GM10266 (cell line): ENCODE measurements at regions not wholly inside any gene's neighbourhood (a gene's known extent, or its start where the extent isn't known, plus 50 kb on each side); places are given as distances from the start of the nearest gene placed in this dataset.

Experiments
- DNase-seq: peaks from one replicate; pipeline ENCODE4 v3.0.0; 2012; ENCODE audit errors: extremely low spot score
- TF ChIP-seq, protein P1 (sequence below): IDR thresholded peaks from 2 replicates; pipeline ENCODE4 v1.5.1; 2012; ENCODE audit warnings: mild to moderate bottlenecking, low read depth; ENCODE audit not compliant: control insufficient read depth, insufficient read depth; ENCODE audit errors: missing control alignments

DNA sequence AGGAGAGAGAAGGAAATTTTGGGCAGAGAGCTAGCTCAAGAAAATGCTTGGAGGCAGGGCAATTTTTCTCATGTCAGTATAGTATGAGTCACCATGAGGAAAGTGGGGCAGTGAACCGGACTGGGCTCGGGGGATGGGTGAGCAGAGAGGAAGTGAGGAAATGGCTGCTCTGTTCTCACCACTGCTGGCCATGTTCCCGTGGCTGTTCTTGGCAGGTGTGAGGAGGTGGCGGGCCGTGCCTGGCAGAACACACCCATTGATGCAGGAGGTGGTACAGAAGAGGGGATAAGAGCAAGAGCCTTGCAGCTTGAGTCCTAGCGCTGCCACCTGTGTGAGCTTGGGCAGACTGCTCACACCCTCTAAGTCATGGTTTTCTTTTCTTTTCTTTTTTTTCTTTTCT is 304.4 kb upstream of the LYZL1 start:
- TF ChIP-seq, protein P1, sequence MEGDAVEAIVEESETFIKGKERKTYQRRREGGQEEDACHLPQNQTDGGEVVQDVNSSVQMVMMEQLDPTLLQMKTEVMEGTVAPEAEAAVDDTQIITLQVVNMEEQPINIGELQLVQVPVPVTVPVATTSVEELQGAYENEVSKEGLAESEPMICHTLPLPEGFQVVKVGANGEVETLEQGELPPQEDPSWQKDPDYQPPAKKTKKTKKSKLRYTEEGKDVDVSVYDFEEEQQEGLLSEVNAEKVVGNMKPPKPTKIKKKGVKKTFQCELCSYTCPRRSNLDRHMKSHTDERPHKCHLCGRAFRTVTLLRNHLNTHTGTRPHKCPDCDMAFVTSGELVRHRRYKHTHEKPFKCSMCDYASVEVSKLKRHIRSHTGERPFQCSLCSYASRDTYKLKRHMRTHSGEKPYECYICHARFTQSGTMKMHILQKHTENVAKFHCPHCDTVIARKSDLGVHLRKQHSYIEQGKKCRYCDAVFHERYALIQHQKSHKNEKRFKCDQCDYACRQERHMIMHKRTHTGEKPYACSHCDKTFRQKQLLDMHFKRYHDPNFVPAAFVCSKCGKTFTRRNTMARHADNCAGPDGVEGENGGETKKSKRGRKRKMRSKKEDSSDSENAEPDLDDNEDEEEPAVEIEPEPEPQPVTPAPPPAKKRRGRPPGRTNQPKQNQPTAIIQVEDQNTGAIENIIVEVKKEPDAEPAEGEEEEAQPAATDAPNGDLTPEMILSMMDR: no peak
- DNase-seq: no peak

DNA sequence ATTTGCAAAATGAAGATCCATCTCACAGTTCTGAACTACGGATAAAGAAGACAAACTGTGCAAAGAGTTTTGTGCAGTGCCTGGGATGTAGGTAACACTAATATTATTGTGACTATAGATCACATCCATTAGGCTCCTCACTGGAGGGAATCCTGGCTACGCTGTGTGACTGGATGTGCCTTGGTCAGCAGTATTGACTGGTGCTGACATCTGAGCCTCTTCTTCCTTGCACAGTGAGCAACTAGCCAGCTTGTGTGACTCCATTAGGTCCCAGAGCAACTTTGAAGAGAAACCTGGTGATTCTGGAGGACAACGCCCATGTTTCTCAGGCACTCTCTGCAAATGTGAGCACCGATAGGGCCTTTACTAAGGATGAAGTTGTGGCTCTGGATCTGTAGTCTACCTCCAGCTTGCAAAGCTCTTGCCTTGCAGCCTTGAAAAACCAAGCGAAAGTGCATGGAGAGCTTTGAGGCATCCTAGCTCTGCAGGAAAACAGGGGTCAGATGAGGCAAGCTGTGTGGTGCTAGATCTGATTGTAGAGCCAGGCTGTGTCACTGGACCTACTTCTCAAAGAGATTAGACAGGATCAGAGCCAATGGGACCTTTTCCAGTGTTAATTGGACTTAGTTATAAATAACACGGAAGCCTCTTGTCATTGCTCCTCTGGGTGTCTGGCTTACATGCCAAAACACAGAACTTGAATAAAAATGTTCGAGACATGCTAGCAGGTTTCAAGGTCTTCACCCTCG is 303.6 kb upstream of the LYZL1 start:
- no peak for DNase-seq
- TF ChIP-seq, protein P1: no peak

DNA sequence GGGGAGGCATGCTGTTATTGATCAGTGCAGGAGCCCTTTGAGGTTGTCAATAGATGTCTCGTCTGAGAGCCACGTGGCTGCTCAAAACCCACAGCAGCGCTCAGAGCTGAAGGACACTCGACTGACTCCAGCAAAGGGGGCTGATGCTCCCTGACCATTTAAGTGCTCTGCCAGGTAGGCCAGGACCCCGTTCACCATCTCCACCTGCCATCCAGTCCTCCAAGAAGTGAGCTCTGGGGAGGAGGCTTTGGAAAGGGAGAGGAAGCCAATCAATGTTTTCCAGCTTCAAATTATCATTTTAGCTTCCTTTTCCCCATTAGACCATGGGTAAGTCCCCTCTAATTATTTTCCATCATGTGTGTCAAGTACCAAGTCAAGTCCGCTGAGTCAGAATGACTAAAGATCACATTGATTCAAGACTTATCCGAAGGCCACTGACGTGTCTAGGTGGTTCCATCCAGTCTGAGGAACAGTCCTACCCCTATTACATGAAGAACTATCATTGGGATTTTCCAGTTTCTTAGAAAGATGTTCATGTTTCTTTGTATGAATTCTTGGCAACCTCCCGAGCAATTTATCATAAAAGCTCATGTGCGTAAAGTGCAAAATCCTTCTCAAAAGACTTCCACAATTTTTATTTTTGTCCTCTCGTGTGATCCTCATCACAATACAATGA is 302.6 kb upstream of the LYZL1 start:
- TF ChIP-seq, protein P1: no peak
- no peak for DNase-seq

DNA sequence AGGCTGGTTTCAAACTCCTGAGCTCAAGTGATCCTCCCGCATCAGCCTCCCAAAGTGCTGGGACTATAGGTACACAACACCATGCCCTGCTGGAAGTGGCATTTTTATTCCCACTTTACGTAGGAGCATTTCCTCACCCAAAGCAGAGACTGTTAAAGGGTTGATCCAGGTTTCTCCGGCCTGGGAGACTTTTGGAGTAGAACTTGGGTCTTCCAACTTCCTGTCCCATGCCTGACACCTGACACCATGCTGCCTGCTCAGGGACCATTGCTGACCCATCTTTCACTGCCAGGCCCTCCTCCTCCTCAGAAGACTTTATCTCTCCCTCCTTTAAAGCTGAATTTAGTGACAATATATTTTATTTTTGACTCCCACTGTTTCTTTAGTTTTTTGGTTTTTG is 302.0 kb upstream of the LYZL1 start:
- no peak for DNase-seq
- TF ChIP-seq, protein P1: no peak

DNA sequence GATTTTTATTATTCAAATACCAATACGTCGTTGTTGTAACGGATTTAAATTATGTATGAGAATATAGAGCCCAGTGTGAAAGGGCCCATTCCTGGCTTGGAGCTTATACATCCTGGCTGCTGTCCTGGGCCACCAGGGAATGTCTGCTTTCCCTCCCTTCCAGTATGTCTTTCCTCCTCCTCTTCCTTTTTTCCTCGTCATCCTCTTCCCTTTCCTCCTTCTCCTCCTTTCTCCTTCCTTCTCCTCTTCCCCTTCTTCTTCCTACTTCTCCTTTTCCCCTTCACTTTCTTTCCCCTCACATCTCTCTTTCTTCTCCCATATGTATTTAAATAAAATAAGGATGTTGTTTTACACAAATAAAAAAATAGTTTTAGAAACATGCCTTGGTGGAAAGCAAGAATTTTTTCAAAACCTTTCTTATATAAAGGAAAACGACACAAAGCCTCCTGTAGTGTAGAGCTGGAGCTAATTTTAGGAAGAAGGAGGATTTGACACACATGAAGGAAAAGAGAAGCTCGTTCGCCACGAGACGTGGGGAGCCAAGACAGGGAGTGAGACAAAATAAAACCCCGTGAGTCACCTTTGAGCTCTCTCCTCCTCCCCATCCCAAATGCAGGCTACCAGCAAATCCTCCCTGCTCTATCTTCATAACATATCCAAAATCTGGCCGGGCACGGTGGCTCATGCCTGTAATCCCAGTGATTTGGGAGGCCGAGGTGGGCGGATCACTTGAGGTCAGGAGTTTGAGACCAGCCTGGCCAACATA is 301.1 kb upstream of the LYZL1 start:
- TF ChIP-seq, protein P1: no peak
- DNase-seq: no peak

DNA sequence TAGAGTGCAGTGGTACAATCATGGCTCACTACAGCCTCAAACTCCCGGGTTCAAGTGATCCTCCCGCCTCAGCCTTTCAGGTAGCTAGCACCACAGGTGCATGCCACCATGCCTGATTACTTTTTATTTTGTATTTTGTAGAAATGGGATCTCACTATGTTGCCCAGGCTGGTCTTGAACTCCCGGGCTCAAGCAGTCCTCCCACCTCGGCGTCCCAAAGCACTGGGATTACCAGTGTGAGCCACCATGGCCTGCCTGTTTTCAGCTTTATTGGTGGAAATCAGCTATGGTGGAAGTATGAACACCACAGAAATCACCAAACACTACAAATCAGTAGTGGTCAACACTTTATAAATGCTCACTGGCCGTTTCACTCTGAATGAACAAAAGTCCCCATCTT is 299.9 kb upstream of the LYZL1 start:
- TF ChIP-seq, protein P1: no peak
- no peak for DNase-seq
